Right lobe of liver (tissue), 4 donors: ENCODE measurements at regions not wholly inside any gene's neighbourhood (a gene's known extent, or its start where the extent isn't known, plus 50 kb on each side); places are given as distances from the start of the nearest gene placed in this dataset.

Experiments used
- POLR2A ChIP-seq: fragments of 450-650 bp; IDR thresholded peaks from one replicate; pipeline ENCODE4 v1.6.1; 2017; ENCODE audit warnings: antibody characterized with exemption, mild to moderate bottlenecking
- TF ChIP-seq, protein P1 (sequence below), 4 donors: fragments of 200-600 bp in 3 of 4; fragments of 450-650 bp in 1 of 4; IDR thresholded peaks; one replicate each; pipeline versions ENCODE4 v1.5.1 to v1.8.0; 2016 to 2022; ENCODE audit warnings: antibody characterized with exemption in 4 of 4, mild to moderate bottlenecking in 2 of 4
- donor health status: DM: no; HTN: no; CAD: no.
- donor health status: DM: no; HTN: no; CAD: no.
- donor health status: DM: no; HTN: yes; CAD: no.

DNA sequence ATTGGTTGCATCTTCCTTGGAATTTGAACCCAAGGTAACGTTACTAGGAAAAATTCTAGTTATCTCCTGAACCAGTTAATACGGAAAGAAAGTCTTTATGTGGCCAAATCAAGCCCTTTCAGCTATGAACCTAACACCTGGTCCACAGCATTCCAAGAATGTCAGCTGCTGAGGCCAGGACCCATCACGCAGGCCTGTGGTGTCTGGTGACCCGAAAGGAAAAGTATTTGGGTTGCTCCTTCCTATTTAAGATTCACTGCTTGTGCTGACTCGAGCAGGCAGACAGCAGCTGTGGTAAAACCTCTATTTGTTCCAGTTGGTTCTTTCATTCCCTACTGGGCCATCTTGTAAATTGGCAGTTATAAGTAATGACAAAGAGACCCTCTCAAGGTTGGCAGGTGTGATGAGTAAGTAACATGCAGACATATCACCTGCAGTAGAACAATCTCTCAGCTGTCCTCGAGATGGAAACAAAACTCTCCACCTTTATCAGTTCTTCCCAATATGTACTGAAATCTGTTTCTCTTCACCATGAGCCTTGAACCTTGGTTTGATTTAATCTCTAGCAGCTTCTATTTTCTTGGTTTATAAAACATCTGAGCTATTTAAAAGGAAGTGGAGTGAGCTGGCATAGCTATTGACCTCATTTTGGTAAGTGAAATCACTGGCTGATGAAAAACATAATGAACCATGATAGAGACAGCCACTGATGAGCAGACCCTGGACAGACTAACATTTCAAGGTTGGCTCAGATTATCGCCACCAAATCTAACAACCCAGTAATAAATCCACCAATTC lies 182.1 kb upstream of the SMIM31 start:
- TF ChIP-seq, protein P1, sequence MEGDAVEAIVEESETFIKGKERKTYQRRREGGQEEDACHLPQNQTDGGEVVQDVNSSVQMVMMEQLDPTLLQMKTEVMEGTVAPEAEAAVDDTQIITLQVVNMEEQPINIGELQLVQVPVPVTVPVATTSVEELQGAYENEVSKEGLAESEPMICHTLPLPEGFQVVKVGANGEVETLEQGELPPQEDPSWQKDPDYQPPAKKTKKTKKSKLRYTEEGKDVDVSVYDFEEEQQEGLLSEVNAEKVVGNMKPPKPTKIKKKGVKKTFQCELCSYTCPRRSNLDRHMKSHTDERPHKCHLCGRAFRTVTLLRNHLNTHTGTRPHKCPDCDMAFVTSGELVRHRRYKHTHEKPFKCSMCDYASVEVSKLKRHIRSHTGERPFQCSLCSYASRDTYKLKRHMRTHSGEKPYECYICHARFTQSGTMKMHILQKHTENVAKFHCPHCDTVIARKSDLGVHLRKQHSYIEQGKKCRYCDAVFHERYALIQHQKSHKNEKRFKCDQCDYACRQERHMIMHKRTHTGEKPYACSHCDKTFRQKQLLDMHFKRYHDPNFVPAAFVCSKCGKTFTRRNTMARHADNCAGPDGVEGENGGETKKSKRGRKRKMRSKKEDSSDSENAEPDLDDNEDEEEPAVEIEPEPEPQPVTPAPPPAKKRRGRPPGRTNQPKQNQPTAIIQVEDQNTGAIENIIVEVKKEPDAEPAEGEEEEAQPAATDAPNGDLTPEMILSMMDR (IDR thresholded peaks at IDR 0.05): no peak
- no peak for TF ChIP-seq POLR2A
